Erythroblast (primary cell): ENCODE measurements at regions not wholly inside any gene's neighbourhood (a gene's known extent, or its start where the extent isn't known, plus 50 kb on each side); places are given as distances from the start of the nearest gene placed in this dataset.

Source experiments
- GATA1 ChIP-seq: IDR thresholded peaks from 2 replicates; pipeline ENCODE4 v1.6.1; 2011; ENCODE audit warnings: low read depth, mild to moderate bottlenecking, control low read depth, low read length, moderate library complexity
- POLR2A ChIP-seq: IDR thresholded peaks from 2 replicates; pipeline ENCODE4 v1.6.1; 2011; ENCODE audit warnings: mild to moderate bottlenecking, low read length

DNA sequence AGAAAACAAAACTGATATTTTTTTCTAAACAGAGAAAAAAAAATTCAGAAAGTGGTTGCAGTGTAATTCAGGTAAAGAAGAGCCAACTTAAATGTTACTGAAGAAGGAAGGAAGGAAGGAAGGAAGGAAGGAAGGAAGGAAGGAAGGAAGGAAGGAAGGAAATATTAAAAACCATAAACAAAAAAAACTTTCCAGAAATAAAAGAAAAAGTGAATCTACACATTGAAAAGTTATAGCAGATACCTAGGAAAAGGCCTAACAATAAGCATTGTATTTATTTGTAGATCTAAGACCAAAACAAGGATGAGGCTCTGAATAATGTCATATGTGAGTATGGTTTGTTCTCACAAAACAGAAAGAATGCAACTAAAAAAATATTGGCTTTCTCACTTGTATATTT lies 345.4 kb upstream of the NR5A2 start:
- no peak for TF ChIP-seq POLR2A
- TF ChIP-seq GATA1 = no peak
